HG03175 (cell line): ENCODE measurements at regions not wholly inside any gene's neighbourhood (a gene's known extent, or its start where the extent isn't known, plus 50 kb on each side); places are given as distances from the start of the nearest gene placed in this dataset.
"Not testable (repeated sequence)": the region's sequence is repeated elsewhere in the genome, so short reads cannot be mapped to it uniquely, and the experiment has no call there.

ENCODE experiments used
- ATAC-seq: cut with Tn5 transposase; IDR thresholded peaks from one replicate; pipeline ENCODE4 v1.9.1; 2021; ENCODE audit warnings: mild to moderate bottlenecking, moderate library complexity; ENCODE audit not compliant: unreplicated experiment

GRCh38 chr1:80403471-80403893 lies 1397.0 kb upstream of the ADGRL4 start:
- ATAC-seq: no peak

- no peak for ATAC-seq
Measured at GRCh38 chr1:80402625-80403024, 1396.1 kb upstream of the ADGRL4 start.

GRCh38 chr1:80401757-80402156 lies 1395.2 kb upstream of the ADGRL4 start:
- no peak for ATAC-seq

GRCh38 chr1:80392529-80392928 lies 1386.0 kb upstream of the ADGRL4 start:
- no peak for ATAC-seq

- no peak for ATAC-seq
Measured at GRCh38 chr1:80385650-80386049, 1379.1 kb upstream of the ADGRL4 start.

GRCh38 chr1:80384959-80385358 lies 1378.4 kb upstream of the ADGRL4 start:
- ATAC-seq: no peak

- ATAC-seq: no peak
Measured at GRCh38 chr1:80384083-80384830, 1377.7 kb upstream of the ADGRL4 start.

GRCh38 chr1:80375662-80376061 lies 1369.1 kb upstream of the ADGRL4 start:
- no peak for ATAC-seq

- ATAC-seq: no peak
Measured at GRCh38 chr1:80375109-80375508, 1368.6 kb upstream of the ADGRL4 start.

GRCh38 chr1:80369780-80370179 lies 1363.2 kb upstream of the ADGRL4 start:
- ATAC-seq: no peak

- no peak for ATAC-seq
Measured at GRCh38 chr1:80367058-80367457, 1360.5 kb upstream of the ADGRL4 start.

- ATAC-seq: no peak
Measured at GRCh38 chr1:80365359-80366021, 1359.0 kb upstream of the ADGRL4 start.

- ATAC-seq: no peak
Measured at GRCh38 chr1:80363689-80364475, 1357.4 kb upstream of the ADGRL4 start.

GRCh38 chr1:80359666-80360065 lies 1353.1 kb upstream of the ADGRL4 start:
- ATAC-seq: no peak

GRCh38 chr1:80349218-80349617 lies 1342.7 kb upstream of the ADGRL4 start:
- no peak for ATAC-seq

GRCh38 chr1:80341021-80341420 lies 1334.5 kb upstream of the ADGRL4 start:
- no peak for ATAC-seq

- ATAC-seq: no peak
Measured at GRCh38 chr1:80318108-80318507, 1311.6 kb upstream of the ADGRL4 start.

GRCh38 chr1:80310703-80311245 lies 1304.2 kb upstream of the ADGRL4 start:
- no peak for ATAC-seq

- ATAC-seq: no peak
Measured at GRCh38 chr1:80305466-80305865, 1298.9 kb upstream of the ADGRL4 start.

- ATAC-seq: no peak
Measured at GRCh38 chr1:80293818-80294217, 1287.3 kb upstream of the ADGRL4 start.

GRCh38 chr1:80288750-80289149 lies 1282.2 kb upstream of the ADGRL4 start:
- not testable (repeated sequence) for ATAC-seq
